NCI-H1092 (cell line): ENCODE measurements at regions not wholly inside any gene's neighbourhood (a gene's known extent, or its start where the extent isn't known, plus 50 kb on each side); places are given as distances from the start of the nearest gene placed in this dataset.
"Not testable (repeated sequence)": the region's sequence is repeated elsewhere in the genome, so short reads cannot be mapped to it uniquely, and the experiment has no call there.

Experiments used
- DNase-seq: peaks from one replicate; lab custom pipeline; 2025; lab: John Stamatoyannopoulos, UW

GRCh38 chr2:21854938-21855337, 731.2 kb downstream of the TDRD15 start:
- no peak for DNase-seq

- DNase-seq, result no peak
Measured at GRCh38 chr2:21856708-21857107, 732.9 kb downstream of the TDRD15 start.

GRCh38 chr2:21860907-21861306, 737.1 kb downstream of the TDRD15 start:
- no peak for DNase-seq

GRCh38 chr2:21866316-21866715, 742.5 kb downstream of the TDRD15 start:
- no peak for DNase-seq

- no peak for DNase-seq
Measured at GRCh38 chr2:21887881-21888280, 764.1 kb downstream of the TDRD15 start.

- DNase-seq, result no peak
Measured at GRCh38 chr2:21890041-21890440, 766.3 kb downstream of the TDRD15 start.

GRCh38 chr2:21890716-21891115, 766.9 kb downstream of the TDRD15 start:
- DNase-seq, result no peak

- DNase-seq, result no peak
Measured at GRCh38 chr2:21891191-21891590, 767.4 kb downstream of the TDRD15 start.

GRCh38 chr2:21892140-21892539, 768.4 kb downstream of the TDRD15 start:
- no peak for DNase-seq

- DNase-seq, result no peak
Measured at GRCh38 chr2:21895200-21895599, 771.4 kb downstream of the TDRD15 start.

- not testable (repeated sequence) for DNase-seq
Measured at GRCh38 chr2:21908712-21909380, 785.1 kb downstream of the TDRD15 start.

- no peak for DNase-seq
Measured at GRCh38 chr2:21910832-21911507, 787.2 kb downstream of the TDRD15 start.

- no peak for DNase-seq
Measured at GRCh38 chr2:21912405-21912804, 788.6 kb downstream of the TDRD15 start.

GRCh38 chr2:21915201-21915600, 791.4 kb downstream of the TDRD15 start:
- no peak for DNase-seq

- DNase-seq, result no peak
Measured at GRCh38 chr2:21916934-21917522, 793.3 kb downstream of the TDRD15 start.

- DNase-seq, result no peak
Measured at GRCh38 chr2:21920721-21921120, 797.0 kb downstream of the TDRD15 start.

GRCh38 chr2:21924640-21925285, 801.0 kb downstream of the TDRD15 start:
- no peak for DNase-seq

GRCh38 chr2:21928292-21928691, 804.5 kb downstream of the TDRD15 start:
- DNase-seq, result no peak

GRCh38 chr2:21930226-21930625, 806.5 kb downstream of the TDRD15 start:
- DNase-seq, result no peak

- no peak for DNase-seq
Measured at GRCh38 chr2:21939967-21940366, 816.2 kb downstream of the TDRD15 start.

GRCh38 chr2:21944536-21944935, 820.8 kb downstream of the TDRD15 start:
- DNase-seq, result no peak

GRCh38 chr2:21945658-21946057, 821.9 kb downstream of the TDRD15 start:
- DNase-seq, result no peak

- no peak for DNase-seq
Measured at GRCh38 chr2:21947046-21947445, 823.3 kb downstream of the TDRD15 start.
